HG03095 (cell line): ENCODE measurements at regions not wholly inside any gene's neighbourhood (a gene's known extent, or its start where the extent isn't known, plus 50 kb on each side); places are given as distances from the start of the nearest gene placed in this dataset.
"Not testable (repeated sequence)": the region's sequence is repeated elsewhere in the genome, so short reads cannot be mapped to it uniquely, and the experiment has no call there.

Source experiments
- ATAC-seq: cut with Tn5 transposase; IDR thresholded peaks from one replicate; pipeline ENCODE4 v1.9.1; 2021; ENCODE audit warnings: moderate library complexity; ENCODE audit not compliant: unreplicated experiment

DNA sequence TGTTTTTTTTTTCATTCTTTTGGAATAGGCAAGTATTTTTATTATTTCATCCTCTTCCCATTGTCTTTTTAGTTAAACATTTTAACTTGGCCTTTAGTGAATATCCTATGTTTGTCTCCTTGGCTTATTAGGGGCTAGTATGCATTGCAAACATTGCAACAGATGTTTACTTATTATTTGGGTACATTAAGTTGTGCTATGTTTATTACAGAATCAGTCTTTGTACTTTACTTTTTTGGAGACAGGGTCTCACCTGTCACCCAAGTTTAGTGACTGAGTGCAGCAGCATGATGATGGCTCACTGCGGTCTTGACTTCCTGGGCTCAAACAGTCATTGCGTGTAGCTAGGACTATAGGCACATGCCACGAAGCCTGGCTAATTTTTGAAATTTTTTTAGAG lies 51.1 kb upstream of the NUDT6 start:
- no peak for ATAC-seq

DNA sequence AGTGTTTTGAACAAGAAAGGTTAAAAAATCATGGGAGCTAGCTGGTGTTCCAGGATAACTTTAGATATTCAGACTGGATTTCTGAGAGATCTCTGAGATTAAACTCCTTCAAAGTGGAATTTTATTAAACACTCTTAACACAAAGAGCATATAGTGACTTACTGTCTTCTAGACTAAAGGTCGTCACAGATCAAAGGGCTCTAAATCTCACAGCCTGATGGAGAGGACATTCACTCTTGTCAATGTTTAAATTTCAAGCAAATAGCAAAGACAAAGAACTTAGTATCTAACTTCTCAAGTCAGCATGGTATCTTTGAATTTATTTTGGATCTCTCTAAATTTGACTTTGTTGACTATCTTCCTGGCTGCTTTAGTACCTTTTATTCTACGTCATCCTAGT lies 53.7 kb upstream of the NUDT6 start:
- no peak for ATAC-seq

DNA sequence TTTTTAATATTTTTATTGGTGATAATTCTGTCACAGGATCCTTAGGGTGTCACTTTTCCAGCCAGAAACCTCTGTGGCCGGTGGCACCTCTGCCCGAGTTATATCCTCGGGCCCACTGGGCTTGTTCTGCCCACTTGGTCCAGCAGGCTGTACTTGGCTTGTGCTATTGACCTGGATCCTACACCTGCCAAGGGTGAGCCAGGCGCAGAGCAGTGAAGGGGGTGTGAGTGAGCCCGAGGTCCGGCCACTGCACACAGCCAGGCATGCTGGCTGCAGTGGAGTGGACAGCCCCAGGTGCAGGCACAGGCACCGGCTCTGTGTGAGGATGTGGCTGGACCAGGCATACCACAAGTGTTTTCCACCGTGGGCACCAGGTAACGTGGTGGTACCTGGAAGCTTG lies 54.7 kb upstream of the NUDT6 start:
- no peak for ATAC-seq

DNA sequence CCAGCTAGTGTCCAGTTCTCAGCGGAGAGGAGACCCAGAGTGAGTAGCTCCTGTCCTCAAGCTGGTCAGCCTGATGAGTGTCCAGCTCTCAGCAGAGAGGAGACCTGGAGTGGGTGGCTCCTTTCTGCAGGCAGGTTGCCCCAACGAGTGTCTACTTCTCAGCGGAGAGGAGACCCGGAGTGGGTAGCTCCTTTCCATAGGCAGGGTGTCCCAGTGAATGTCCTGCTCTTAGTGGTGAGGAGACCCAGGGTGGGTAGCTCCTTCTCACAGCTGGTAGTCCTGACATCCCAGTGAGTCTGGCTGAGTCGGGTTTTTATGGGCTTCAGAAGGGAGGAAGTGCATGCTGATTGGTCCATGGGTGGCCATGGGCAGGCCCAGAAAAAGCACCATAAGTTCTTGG lies 55.7 kb upstream of the NUDT6 start:
- ATAC-seq = no peak

DNA sequence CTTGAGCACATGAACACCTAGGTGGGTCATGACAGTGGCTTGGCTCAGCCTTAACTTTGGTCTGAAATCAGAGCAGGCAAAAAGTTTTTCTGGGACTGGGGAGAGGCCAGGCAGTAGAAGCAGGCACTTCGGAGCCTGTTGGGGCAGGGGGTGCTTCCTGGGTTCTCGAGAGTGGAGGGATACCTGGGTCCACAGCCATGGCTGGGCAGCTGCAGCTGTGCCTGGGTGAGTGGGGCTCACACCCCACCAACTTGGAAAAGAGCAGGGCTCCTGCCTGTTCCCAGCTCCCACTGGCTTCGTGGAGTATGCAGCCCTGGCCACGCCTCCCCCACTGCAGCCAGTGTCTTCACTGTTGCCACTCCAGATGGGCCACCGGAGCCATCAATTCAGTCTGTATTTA lies 56.4 kb upstream of the NUDT6 start:
- ATAC-seq = no peak

DNA sequence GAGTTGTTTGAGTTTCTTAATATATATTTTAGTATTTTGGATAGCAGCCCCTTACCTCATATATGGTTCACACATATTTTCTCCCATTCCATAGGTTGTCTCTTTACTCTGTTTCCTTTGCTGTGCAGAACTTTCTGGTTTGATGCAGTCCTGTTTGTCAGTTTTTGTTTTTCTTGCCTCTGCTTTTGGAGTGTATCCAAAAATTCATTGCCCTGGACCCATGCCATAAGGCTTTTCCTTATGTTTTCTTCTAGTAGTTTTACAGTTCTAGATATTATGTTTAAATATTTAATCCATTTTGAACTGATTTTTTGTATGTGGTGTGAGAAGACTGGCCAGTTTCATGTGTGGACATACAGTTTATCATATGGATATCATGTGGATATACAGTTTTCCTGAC lies 58.5 kb upstream of the NUDT6 start:
- no peak for ATAC-seq

DNA sequence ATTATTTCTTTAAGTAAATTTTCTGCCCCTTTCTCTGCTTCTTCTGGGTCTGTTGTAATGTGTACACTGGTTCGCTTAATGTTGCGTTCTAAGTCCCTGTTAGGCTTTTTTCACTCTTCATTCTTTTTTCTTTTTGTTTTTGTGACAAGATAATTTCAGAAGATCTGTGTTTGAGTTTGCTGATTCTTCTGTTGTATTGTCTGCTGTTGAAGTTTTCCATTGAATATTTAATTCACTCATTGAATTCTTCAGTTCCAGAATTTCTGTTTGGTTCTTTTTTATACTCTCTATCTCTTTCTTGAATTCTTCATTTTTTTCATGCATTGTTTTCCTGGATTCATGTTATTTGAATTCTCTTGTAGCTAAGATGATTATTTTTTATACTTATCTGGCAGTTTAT lies 66.3 kb upstream of the NUDT6 start:
- ATAC-seq = no peak

DNA sequence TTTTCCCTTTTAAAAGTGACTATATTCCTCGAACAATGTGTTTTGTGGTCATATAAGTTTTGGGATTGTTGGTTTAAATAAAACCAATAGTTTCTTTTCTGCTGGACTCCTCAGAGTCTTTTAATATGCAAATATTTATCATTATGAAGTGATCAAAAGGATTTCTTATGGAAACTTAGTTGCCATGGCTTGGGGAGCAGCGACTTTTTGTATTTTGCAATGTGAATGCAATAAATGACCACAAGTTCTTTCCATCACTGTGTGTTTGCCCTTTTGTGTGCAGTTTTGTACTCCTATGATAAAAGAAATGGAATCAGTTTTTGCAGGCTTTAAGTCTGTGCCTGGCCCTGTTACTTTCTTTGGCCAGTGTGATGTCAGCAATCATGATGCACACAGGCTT lies 68.5 kb upstream of the NUDT6 start:
- ATAC-seq = no peak

DNA sequence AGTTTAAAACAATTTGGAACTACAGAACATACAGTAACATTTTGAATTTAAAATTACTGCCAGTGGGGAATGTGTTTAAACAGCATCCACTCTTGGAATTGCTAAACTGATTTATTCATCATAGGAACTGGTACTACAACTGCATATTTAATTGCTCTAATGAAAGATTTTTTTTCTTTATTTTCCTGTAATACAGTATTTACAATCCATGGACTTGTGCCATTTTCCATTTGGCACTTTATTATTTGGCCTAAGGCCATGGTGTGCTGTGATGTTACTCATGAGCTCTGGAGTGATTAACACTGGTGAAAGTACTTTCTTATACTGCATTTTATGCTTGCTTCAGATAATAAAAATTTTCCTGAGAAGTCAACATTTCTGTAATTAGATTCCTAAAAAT lies 69.7 kb upstream of the NUDT6 start:
- ATAC-seq = no peak

DNA sequence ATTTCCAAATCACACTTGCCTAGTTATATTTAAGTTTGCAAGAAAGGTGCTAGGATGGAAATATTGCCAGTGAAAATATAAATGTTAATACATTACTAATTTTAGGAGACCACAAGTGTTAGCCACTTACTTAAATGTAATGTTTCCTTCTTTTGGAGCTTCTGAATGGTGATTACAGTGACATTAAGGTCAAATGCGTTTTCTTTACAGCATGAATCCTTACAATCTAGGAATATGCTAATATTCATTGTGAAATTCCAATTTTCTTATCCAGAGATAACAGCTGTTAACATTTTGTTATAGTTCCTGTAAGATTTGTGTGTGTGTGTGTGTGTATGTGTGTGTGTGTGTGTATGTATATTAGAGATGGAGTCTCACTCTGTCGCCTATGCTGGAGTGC lies 70.2 kb upstream of the NUDT6 start:
- no peak for ATAC-seq

DNA sequence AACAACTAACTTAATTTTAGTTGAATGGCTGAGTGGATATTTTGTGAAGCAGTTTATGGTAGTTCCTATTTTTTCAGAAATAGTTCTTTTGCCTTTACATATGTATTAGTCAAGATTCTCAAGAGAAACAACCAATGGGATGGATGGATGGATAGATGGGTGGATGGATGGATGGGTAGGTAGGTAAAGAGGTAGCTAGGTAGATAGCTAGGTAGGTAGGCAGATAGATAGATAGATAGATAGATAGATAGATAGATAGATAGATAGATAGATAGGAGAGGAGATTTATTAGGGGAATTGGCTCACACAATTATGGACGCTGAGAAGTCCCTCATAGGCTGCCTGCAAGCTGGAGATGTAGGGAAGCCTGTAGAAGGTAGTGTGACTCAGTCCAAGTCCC lies 74.0 kb upstream of the NUDT6 start:
- ATAC-seq = no peak

DNA sequence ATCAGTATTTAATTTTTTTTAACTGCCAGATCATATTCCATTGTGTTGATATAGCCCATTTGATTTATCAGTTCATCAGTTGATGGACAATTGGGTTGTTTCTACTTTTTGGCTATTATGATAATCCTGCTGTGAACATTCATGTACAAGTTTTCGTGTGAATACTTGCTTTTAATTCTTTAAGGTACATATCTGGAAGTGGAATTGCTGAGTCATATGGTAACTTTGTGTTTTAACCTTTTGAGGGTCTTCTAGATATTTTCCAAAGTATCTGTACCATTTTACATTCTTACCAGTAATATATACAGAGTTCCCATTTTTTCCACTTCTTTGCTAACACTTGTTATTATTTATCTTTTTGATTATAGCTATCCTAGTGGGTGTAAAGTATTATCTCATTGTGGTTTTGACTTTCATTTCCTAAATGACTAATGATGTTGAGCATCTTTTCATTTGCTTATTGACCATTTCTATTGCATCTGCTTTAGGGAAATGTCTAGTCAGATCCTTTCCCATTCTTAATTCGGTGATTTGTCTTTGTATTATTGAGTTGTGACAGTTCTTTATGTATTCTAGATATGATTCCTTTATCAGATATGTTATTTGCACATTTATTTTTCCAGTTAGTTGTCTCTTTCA lies 75.2 kb upstream of the NUDT6 start:
- peak; percentile 55 for ATAC-seq

DNA sequence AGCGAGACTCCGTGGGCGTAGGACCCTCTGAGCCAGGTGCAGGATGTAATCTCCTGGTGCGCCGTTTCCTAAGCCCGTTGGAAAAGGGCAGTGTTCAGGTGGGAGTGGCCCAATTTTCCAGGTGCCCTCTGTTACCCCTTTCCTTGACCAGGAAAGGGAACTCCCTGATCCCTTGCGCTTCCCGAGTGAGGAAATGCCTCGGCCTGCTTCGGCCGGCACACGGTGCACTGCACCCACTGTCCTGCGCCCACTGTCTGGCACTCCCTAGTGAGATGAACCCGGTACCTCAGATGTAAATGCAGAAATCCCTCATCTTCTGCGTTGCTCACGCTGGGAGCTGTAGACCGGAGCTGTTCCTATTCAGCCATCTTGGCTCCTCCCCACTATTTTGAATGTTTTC lies 81.7 kb upstream of the NUDT6 start:
- not testable (repeated sequence) for ATAC-seq

DNA sequence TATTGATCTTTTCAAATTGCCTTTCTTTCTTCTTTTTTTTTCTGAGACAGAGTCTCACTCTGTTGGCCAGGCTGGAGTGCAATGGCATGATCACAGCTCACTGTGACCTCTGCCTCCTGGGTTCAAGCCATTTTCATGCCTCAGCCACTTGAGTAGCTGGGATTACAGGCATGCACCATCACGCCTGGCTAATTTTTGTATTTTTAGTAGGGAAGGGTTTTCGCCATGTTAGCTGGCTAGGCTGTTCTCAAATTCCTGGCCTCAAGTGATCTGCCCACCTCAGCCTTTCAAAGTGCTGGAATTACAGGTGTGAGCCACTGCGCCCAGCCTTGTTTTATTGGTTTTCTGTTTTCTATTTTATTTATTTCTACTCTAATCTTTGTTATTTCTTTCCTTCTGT lies 82.7 kb upstream of the NUDT6 start:
- ATAC-seq = not testable (repeated sequence)

DNA sequence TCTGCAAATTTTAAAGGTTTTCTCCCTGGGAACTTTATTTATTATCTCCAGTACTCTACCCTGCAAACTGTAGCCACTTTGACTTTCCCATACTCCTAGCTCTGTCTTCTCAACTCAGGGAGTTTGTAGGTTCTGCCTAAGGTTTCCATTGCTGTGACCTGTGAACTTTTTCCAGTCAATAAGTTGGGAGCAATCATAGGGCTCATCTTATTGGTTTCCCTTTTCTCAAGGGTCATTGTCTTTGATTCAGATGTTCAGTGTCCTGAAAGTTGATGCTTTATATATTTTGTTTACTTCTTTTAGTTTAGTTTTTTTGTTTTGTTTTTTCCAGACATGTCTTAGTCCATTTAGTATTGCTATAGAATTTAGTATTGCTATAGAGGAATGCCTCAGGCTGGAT lies 85.3 kb upstream of the NUDT6 start:
- no peak for ATAC-seq

DNA sequence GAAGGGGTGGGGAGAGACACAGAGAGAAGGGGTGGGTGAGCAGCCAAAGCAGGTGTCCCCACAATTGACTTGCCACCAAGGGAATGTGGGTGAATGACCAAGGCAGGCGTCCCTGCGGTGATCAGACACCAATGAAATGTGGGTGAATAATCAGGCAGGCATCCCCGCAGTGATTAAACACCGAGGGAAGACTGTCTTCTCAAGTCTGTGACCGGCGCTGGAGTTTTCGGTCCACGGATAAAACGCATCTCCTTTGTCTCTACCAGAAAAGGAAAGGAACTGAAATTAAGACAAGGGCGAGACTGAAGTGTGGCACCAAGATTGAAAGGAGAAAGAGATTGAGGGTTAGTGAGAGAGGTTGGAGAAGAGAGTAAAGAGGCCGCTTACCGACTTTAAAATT lies 90.0 kb upstream of the NUDT6 start:
- ATAC-seq = not testable (repeated sequence)

DNA sequence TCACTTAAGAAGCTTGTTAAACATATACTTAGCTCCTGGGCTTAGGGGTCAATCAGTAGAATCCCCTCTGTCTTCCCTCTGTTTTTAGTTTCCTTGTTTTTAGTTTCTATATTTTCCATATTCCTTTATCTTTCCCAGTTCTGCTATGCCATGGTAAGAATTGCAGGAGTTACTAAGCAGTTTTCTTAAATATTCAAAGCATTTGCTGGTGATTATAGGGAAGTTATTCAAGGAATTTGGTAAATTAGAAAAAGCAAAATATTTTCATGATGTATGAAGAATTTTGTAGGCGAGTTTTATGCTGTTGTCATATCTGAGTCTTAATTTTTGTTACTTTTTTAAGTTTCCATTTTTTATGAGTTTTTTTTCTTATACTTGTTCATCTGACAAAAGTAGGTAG lies 91.6 kb upstream of the NUDT6 start:
- no peak for ATAC-seq

DNA sequence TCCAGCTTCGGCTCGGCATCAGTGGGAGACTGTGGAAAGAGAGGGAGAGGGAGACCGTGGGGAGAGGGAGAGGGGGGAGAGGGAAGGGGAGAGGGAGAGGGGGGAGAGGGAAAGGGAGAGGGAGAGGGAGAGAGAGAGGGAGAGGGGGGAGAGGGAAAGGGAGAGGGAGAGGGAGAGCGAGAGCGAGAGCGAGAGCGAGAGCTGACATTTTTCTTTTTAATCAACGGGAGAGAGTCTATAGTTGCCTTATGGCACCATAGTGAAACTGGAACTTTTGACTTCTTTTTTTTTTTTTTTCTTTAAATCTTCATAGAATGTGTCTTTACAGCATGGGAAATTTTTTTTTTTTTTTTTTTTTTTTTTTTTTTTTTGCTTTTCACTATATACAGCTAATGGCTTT lies 94.7 kb upstream of the NUDT6 start:
- no peak for ATAC-seq

DNA sequence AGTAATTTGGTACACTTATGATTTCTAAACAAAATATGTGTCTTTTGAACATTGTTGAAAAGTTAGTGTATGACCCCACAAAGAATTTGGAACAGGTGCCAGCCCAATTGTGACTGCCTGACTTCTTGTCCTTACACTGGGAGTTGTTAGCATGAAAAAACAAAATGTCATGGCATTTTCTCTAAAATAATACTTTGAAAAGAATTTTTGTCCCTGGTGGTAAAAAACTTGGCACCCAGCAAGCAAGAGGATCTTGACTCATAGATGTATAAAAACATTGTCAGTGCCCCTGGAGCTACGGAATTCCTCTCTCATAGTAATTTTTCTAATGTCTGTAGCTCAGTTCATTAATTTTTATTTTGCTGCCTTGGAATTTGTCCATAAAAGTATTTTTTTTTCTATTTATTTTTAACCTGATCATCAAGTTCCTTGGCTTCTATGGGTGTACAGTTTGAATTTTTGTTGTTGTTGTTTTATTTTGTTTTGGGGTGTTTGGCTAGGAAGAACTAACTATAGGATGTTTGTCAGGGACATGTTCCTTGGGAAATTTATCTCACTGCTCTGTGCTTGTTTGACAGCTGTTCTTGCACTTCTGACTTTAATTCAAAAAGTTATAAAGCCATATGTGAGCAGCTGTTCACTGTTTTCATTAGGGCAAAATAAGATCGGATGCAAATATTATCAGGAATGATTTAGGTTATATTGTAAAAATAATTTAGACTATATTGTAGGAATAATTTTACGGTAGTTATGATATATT lies 95.4 kb upstream of the NUDT6 start:
- ATAC-seq = no peak

DNA sequence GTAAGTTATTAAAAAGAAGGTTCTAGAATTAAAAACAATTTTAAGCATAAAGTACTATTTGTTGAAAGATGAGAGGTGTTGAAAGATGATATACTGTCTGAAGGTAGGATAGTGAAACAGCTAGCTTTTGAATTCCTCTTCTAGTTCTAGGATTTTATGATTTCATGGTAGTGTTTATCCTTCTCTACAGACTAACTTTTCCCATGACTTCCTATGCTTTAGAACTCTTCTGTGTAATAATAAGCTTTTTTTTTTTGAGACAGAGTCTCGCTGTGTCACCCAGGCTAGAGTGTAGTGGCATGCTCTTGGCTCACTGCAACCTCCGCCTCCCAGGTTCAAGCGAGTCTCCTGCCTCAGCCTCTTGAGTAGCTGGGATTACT lies 96.0 kb upstream of the NUDT6 start:
- ATAC-seq = no peak

DNA sequence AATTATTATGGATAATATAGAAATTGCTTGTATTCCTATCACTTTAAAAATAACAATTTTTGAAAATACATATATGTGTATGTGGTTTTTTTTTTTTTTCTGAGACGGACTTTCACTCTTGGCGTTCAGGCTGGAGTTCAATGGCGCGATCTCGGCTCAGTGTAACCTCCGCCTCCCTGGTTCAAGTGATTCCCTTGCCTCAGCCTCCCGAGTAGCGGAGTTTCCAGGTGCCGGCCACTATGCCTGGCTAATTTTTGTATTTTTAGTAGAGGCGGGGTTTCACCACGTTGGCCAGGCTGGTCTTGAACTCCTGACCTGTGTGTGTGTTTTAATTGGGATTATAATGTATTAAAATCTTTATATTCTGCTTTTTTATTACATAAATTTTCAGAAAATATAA lies 97.9 kb upstream of the NUDT6 start:
- no peak for ATAC-seq

DNA sequence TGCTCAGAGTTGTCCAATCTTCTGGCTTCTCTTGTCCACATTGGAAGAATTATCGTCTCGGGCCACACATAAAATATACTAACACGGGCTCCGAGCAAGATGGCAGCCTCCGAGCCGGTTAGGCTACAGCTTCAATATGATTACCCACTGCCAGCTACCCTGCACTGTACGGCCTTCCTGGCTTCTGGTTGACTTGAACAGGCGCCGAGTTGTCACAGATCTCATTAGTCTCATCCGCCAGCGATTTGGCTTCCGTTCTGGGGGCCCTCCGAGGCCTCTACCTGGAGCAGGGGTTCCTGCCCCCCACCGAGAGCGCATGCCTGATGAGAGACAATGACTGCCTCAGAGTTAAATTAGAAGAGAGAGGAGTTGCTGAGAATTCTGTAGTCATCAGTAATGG lies 101.2 kb upstream of the NUDT6 start:
- no peak for ATAC-seq

DNA sequence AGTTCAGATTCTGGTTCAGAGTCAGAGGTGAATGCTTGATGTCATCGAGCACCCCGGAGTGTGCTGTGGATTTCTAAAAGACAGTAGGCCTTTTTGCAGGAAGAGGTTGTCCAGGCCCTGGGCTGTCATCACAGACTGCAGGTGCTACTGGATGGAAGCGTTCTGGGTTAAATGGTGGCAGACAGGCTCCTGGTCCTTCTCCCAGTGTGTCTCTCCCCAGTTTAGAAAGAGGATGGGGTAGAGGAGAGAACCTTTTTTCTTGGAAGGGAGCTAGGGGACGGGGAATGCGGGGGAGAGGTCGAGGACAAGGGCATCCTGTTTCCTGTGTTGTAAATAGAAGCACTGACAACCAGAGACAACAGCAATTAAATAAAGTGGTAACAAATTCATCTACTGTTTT lies 102.3 kb upstream of the NUDT6 start:
- ATAC-seq = no peak
